WERI-Rb-1 (cell line): ENCODE measurements at regions not wholly inside any gene's neighbourhood (a gene's known extent, or its start where the extent isn't known, plus 50 kb on each side); places are given as distances from the start of the nearest gene placed in this dataset.

ENCODE experiments used
- DNase-seq: peaks from one replicate; pipeline ENCODE4 v3.0.0-alpha.2; 2020
- H3K27ac ChIP-seq: fragments of 250-450 bp; sonication (Bioruptor Pico); 2 replicates; pipeline ENCODE4 v1.5.1; 2020; ENCODE audit warnings: mild to moderate bottlenecking, moderate library complexity
- H3K27me3 ChIP-seq: fragments of 250-450 bp; sonication (Bioruptor Pico); 2 replicates; pipeline ENCODE4 v1.5.1; 2021; ENCODE audit warnings: mild to moderate bottlenecking, low read depth, moderate library complexity; ENCODE audit not compliant: insufficient read depth, severe bottlenecking
- H3K36me3 ChIP-seq: fragments of 250-450 bp; sonication (Bioruptor Pico); 2 replicates; pipeline ENCODE4 v1.5.1; 2020; ENCODE audit warnings: mild to moderate bottlenecking, moderate library complexity
- H3K4me3 ChIP-seq: 2 replicates; pipeline ENCODE4 v1.5.1; 2011; ENCODE audit warnings: low read depth, mild to moderate bottlenecking, control low read depth, low read length
- H3K9me3 ChIP-seq: fragments of 250-450 bp; sonication (Bioruptor Pico); 2 replicates; pipeline ENCODE4 v1.5.1; 2021; ENCODE audit warnings: mild to moderate bottlenecking, moderate library complexity; ENCODE audit not compliant: severe bottlenecking
- CTCF ChIP-seq: IDR thresholded peaks from 2 replicates; pipeline ENCODE4 v1.5.1; 2011; ENCODE audit warnings: low read depth, mild to moderate bottlenecking, control low read depth, inconsistent platforms, low read length

GRCh38 chr14:101632520-101632919, 71.2 kb downstream of the DIO3 start:
- H3K9me3 ChIP-seq: no peaks in the 10 kb centered on the region
- H3K4me3 ChIP-seq: no peak overlapping the region
- no peak overlapping the region for H3K27ac ChIP-seq
- no peaks in the 10 kb centered on the region for H3K36me3 ChIP-seq
- no peak for DNase-seq
- no peak for TF ChIP-seq CTCF
- H3K27me3 ChIP-seq: peaks cover 94% of the 10 kb centered on the region

GRCh38 chr14:101633276-101633675, 72.0 kb downstream of the DIO3 start:
- Histone ChIP-seq H3K27ac (no peak overlapping the region), H3K9me3 (no peaks in the 10 kb centered on the region), H3K27me3 (peaks cover 94% of the 10 kb centered on the region), H3K4me3 (no peak overlapping the region), H3K36me3 (no peaks in the 10 kb centered on the region)
- DNase-seq: no peak
- TF ChIP-seq CTCF: no peak

GRCh38 chr14:101634202-101634849, 73.0 kb downstream of the DIO3 start:
- no peaks in the 10 kb centered on the region for H3K36me3 ChIP-seq

GRCh38 chr14:101634850-101635748, 73.8 kb downstream of the DIO3 start:
- Histone ChIP-seq H3K27ac (no peak overlapping the region), H3K9me3 (no peaks in the 10 kb centered on the region), H3K36me3 (no peaks in the 10 kb centered on the region), H3K4me3 (no peak overlapping the region), H3K27me3 (peaks cover 91% of the 10 kb centered on the region)
- TF ChIP-seq CTCF: no peak
- no peak for DNase-seq

More at GRCh38 chr14:101634202-101634849, 73.0 kb downstream of the DIO3 start:
- Histone ChIP-seq H3K4me3 (no peak overlapping the region), H3K9me3 (no peaks in the 10 kb centered on the region), H3K27ac (no peak overlapping the region), H3K27me3 (peaks cover 93% of the 10 kb centered on the region)
- TF ChIP-seq CTCF: no peak
- DNase-seq: no peak

GRCh38 chr14:101635749-101636560, 74.7 kb downstream of the DIO3 start:
- Histone ChIP-seq H3K27me3 (peaks cover 92% of the 10 kb centered on the region), H3K9me3 (no peaks in the 10 kb centered on the region), H3K4me3 (no peak overlapping the region), H3K27ac (no peak overlapping the region), H3K36me3 (no peaks in the 10 kb centered on the region)
- no peak for DNase-seq
- no peak for TF ChIP-seq CTCF
